NT2/D1 (cell line): ENCODE measurements at regions not wholly inside any gene's neighbourhood (a gene's known extent, or its start where the extent isn't known, plus 50 kb on each side); places are given as distances from the start of the nearest gene placed in this dataset.

ENCODE experiments used
- SUZ12 ChIP-seq: IDR thresholded peaks from 2 replicates; pipeline ENCODE4 v1.6.1; 2011; ENCODE audit not compliant: insufficient read length, insufficient read depth; ENCODE audit errors: extremely low read depth
- YY1 ChIP-seq: IDR thresholded peaks from 2 replicates; pipeline ENCODE4 v1.6.1; 2011; ENCODE audit not compliant: insufficient read length, insufficient read depth

DNA sequence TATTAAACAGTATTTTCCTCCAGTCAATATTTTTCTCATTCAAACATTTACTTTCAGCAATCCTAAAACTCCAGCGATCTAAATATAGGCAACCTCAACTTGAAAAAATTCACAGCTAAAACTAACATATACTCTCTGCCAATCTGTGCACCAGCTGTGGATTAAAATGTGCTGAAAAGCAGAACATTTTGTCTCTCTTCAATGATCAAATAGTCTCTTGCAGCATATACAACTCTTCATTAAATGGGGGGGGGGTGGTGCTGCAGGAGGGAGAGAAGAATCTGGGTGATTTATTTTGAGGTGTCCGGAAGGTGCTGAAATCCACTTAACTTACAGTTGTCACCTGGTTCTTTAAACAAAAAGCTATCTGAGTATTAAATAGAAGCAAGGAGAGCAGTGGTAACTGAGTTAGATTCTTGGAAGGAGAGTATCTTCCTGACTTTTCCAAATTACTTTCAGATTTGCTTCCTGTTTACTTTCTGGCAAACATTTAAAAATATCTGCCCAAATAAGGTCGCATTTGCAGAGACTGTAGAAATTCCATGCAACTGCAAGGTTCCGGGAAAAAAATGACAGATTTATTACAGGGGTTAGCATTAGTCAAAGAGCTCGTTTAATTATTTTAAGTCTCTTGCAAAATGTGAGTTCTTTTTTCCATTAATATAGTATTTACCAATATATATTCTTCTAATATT is 904.7 kb upstream of the ACVR2A start:
- TF ChIP-seq SUZ12, result no peak
- no peak for TF ChIP-seq YY1
